ENCODE measurements at regions not wholly inside any gene's neighbourhood (a gene's known extent, or its start where the extent isn't known, plus 50 kb on each side); places are given as distances from the start of the nearest gene placed in this dataset.

DNA sequence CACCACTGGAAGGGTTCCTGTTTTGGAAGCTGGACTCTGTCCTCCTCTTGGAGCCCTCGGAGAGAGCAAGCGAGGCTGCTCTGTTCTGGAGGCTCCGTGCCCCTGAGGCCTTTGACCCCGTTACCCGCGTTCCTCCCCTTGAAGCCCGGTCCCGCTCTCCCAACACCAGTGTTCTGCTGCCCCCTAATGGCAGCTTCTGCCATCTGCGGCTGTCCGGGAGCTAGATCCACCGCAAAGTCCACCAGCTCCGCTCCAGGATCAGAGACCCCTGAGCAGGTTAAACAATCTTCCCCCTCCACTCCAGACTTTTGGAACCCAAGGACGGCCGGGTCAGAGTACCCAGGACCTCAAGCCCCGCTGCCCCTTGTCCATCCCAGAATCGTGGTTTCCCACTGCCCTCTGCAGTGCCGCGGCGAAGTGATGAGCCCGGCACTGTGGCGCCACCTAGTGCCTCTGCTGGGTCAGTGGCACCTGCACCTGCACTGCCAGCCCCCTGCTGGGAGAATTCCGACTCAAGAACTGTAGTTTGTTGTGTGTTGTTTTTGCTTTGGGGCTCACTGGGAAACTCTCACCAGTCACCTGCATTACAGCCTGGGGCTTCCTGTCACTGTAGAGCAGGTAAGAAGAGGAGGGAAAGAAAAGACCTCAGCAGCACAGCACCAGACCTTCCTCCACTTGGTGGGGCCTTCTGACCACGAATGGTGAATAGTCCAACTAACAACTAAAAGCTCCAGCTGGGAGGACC lies 63.5 kb upstream of the NFASC start (continued):
- TF ChIP-seq TCF15 (CRISPR knock-in tag; IDR thresholded peaks at IDR 0.05) (no peak), SP2 (IDR thresholded peaks at IDR 0.05; ENCODE audit: extremely low read depth, low read depth, low read length, poor library complexity, severe bottlenecking) (no peak), MEF2D (tag; conservative IDR thresholded peaks at IDR 0.05; ENCODE audit: low read depth) (no peak), ZNF395 (CRISPR knock-in tag; IDR thresholded peaks at IDR 0.05) (no peak), ZNF224 (CRISPR knock-in tag; IDR thresholded peaks at IDR 0.05) (no peak), KLF13 (tag; IDR thresholded peaks at IDR 0.05; ENCODE audit: borderline replicate concordance, low read depth) (no peak; the same call in 1 of the 2 replicates), SIX5 (IDR thresholded peaks at IDR 0.05; ENCODE audit: borderline replicate concordance in 1 of 2, insufficient read depth in 1 of 2, low read depth in 1 of 2, low read length in 2 of 2) (no peak), BRD9 (IDR thresholded peaks at IDR 0.05; ENCODE audit: low read depth, partially characterized antibody) (peak; percentile 89), ZNF766 (CRISPR knock-in tag; conservative IDR thresholded peaks at IDR 0.05) (no peak), ZNF589 (CRISPR knock-in tag; IDR thresholded peaks at IDR 0.05; ENCODE audit: low read depth) (no peak)
- TF ChIP-seq, protein P1, sequence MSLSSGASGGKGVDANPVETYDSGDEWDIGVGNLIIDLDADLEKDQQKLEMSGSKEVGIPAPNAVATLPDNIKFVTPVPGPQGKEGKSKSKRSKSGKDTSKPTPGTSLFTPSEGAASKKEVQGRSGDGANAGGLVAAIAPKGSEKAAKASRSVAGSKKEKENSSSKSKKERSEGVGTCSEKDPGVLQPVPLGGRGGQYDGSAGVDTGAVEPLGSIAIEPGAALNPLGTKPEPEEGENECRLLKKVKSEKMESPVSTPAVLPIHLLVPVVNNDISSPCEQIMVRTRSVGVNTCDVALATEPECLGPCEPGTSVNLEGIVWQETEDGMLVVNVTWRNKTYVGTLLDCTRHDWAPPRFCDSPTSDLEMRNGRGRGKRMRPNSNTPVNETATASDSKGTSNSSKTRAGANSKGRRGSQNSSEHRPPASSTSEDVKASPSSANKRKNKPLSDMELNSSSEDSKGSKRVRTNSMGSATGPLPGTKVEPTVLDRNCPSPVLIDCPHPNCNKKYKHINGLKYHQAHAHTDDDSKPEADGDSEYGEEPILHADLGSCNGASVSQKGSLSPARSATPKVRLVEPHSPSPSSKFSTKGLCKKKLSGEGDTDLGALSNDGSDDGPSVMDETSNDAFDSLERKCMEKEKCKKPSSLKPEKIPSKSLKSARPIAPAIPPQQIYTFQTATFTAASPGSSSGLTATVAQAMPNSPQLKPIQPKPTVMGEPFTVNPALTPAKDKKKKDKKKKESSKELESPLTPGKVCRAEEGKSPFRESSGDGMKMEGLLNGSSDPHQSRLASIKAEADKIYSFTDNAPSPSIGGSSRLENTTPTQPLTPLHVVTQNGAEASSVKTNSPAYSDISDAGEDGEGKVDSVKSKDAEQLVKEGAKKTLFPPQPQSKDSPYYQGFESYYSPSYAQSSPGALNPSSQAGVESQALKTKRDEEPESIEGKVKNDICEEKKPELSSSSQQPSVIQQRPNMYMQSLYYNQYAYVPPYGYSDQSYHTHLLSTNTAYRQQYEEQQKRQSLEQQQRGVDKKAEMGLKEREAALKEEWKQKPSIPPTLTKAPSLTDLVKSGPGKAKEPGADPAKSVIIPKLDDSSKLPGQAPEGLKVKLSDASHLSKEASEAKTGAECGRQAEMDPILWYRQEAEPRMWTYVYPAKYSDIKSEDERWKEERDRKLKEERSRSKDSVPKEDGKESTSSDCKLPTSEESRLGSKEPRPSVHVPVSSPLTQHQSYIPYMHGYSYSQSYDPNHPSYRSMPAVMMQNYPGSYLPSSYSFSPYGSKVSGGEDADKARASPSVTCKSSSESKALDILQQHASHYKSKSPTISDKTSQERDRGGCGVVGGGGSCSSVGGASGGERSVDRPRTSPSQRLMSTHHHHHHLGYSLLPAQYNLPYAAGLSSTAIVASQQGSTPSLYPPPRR (CRISPR knock-in tag; IDR thresholded peaks at IDR 0.05; ENCODE audit: borderline replicate concordance), result no peak
- TF ChIP-seq, protein P2, sequence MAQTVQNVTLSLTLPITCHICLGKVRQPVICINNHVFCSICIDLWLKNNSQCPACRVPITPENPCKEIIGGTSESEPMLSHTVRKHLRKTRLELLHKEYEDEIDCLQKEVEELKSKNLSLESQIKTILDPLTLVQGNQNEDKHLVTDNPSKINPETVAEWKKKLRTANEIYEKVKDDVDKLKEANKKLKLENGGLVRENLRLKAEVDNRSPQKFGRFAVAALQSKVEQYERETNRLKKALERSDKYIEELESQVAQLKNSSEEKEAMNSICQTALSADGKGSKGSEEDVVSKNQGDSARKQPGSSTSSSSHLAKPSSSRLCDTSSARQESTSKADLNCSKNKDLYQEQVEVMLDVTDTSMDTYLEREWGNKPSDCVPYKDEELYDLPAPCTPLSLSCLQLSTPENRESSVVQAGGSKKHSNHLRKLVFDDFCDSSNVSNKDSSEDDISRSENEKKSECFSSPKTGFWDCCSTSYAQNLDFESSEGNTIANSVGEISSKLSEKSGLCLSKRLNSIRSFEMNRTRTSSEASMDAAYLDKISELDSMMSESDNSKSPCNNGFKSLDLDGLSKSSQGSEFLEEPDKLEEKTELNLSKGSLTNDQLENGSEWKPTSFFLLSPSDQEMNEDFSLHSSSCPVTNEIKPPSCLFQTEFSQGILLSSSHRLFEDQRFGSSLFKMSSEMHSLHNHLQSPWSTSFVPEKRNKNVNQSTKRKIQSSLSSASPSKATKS (CRISPR knock-in tag; IDR thresholded peaks at IDR 0.05), result no peak
- TF ChIP-seq, protein P3, sequence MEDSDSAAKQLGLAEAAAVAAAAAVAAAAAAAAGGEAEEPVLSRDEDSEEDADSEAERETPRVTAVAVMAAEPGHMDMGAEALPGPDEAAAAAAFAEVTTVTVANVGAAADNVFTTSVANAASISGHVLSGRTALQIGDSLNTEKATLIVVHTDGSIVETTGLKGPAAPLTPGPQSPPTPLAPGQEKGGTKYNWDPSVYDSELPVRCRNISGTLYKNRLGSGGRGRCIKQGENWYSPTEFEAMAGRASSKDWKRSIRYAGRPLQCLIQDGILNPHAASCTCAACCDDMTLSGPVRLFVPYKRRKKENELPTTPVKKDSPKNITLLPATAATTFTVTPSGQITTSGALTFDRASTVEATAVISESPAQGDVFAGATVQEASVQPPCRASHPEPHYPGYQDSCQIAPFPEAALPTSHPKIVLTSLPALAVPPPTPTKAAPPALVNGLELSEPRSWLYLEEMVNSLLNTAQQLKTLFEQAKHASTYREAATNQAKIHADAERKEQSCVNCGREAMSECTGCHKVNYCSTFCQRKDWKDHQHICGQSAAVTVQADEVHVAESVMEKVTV (CRISPR knock-in tag; IDR thresholded peaks at IDR 0.05), result peak; percentile 96
